H1 (cell line): ENCODE measurements at regions not wholly inside any gene's neighbourhood (a gene's known extent, or its start where the extent isn't known, plus 50 kb on each side); places are given as distances from the start of the nearest gene placed in this dataset.

Experiments
- RNF2 ChIP-seq: fragments of 200-900, 300-1000 bp; sonication (generic); IDR thresholded peaks from 2 replicates; pipeline ENCODE4 v1.7.1; 2016; ENCODE audit warnings: borderline replicate concordance, low read depth, mild to moderate bottlenecking, antibody characterized with exemption, low read length; ENCODE audit not compliant: poor library complexity, severe bottlenecking; ENCODE audit errors: missing control alignments

- no peak for TF ChIP-seq RNF2
Measured at GRCh38 chr1:9440261-9440660, 99.0 kb upstream of the SLC25A33 start (continued).
